ENCODE measurements at regions not wholly inside any gene's neighbourhood (a gene's known extent, or its start where the extent isn't known, plus 50 kb on each side); places are given as distances from the start of the nearest gene placed in this dataset.

- Histone ChIP-seq H4K20me1 (peaks cover 0 to 7% (median 0%) of the 10 kb centered on the region in 11 experiments; a peak in 2 of 22 replicates), H3K4me1 (peaks cover 0 to 7% (median 0%) of the 10 kb centered on the region in 10 experiments; a peak in 6 of 20 replicates), H3K27ac (no peak overlapping the region), H3K9ac (no peak overlapping the region), H3K4me2 (no peak overlapping the region), H3K4me3 (no peak overlapping the region), H3K27me3 (peaks cover 0 to 7% (median 0%) of the 10 kb centered on the region in 11 experiments; a peak in 5 of 22 replicates), H3K9me3 (replicated peaks in 1 of 11) (no peaks in the 10 kb centered on the region), H3K36me3 (no peaks in the 10 kb centered on the region)
- no peak for TF ChIP-seq Cebpa-rat (IDR thresholded peaks at IDR 0.05)
These were observed 978.3 kb downstream of the BRD1 start for GRCh38 chr22:48849219-48849912.

DNA sequence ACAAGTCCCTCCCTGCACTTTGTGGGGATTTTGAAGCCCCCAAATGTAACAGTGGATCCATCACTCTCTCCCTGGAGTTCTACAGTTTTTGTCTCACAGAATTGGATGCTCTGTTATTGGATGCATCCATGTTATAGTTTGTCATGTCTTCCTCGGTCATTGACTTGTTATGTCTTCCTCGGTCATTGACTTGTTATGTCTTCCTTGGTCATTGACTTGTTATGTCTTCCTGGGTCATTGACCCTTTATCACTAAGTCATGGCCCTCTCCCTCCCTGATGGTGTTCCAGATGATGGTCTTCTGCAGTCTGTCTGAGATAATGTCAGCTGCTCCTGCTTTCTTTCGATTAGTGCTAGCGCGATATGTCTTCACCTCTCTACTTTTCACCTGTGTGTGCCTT is 981.5 kb downstream of the BRD1 start:
- no peak for TF ChIP-seq Cebpa-rat (IDR thresholded peaks at IDR 0.05)
- Histone ChIP-seq H3K36me3 (no peaks in the 10 kb centered on the region), H4K20me1 (0 out of 22 replicates have a peak, but pooled peaks cover 0 to 7% (median 0%) of the 10 kb centered on the region in 11 experiments), H3K9ac (no peak overlapping the region), H3K9me3 (replicated peaks in 1 of 11) (no peaks in the 10 kb centered on the region), H3K27ac (no peak overlapping the region), H3K4me3 (no peak overlapping the region), H3K4me1 (peaks cover 0 to 11% (median 6%) of the 10 kb centered on the region in 10 experiments; a peak in 12 of 20 replicates), H3K27me3 (peaks cover 0 to 7% (median 0%) of the 10 kb centered on the region in 11 experiments; a peak in 5 of 22 replicates), H3K4me2 (no peak overlapping the region)

GRCh38 chr22:48845356-48845936 is 982.2 kb downstream of the BRD1 start:
- peaks cover 0 to 3% (median 0%) of the 10 kb centered on the region in 11 experiments; a peak in 5 of 22 replicates for H3K27me3 ChIP-seq

GRCh38 chr22:48844056-48844675 is 983.5 kb downstream of the BRD1 start:
- H3K27ac ChIP-seq: no peak overlapping the region
- H3K4me3 ChIP-seq: no peak overlapping the region
- H4K20me1 ChIP-seq: peaks cover 0 to 7% (median 0%) of the 10 kb centered on the region in 11 experiments; a peak in 1 of 22 replicates
- H3K9me3 ChIP-seq (replicated peaks in 1 of 11): no peaks in the 10 kb centered on the region
- no peak for TF ChIP-seq Cebpa-rat (IDR thresholded peaks at IDR 0.05)
- H3K4me2 ChIP-seq: no peak overlapping the region
- H3K27me3 ChIP-seq: no peaks in the 10 kb centered on the region; a peak in 2 of 22 replicates
- H3K36me3 ChIP-seq: no peaks in the 10 kb centered on the region
- peaks cover 0 to 23% (median 6%) of the 10 kb centered on the region in 10 experiments; a peak in 13 of 20 replicates for H3K4me1 ChIP-seq
- H3K9ac ChIP-seq: no peak overlapping the region

More at GRCh38 chr22:48845356-48845936, 982.2 kb downstream of the BRD1 start:
- H3K4me3 ChIP-seq: no peak overlapping the region
- no peak overlapping the region for H3K4me2 ChIP-seq
- H3K4me1 ChIP-seq: peaks cover 0 to 17% (median 6%) of the 10 kb centered on the region in 10 experiments; a peak in 13 of 20 replicates
- H3K27ac ChIP-seq: no peak overlapping the region
- no peaks in the 10 kb centered on the region for H3K36me3 ChIP-seq
- no peak for TF ChIP-seq Cebpa-rat (IDR thresholded peaks at IDR 0.05)
- no peaks in the 10 kb centered on the region for H3K9me3 ChIP-seq (replicated peaks in 1 of 11)
- H4K20me1 ChIP-seq: 0 out of 22 replicates have a peak, but pooled peaks cover 0 to 7% (median 0%) of the 10 kb centered on the region in 11 experiments
- no peak overlapping the region for H3K9ac ChIP-seq

DNA sequence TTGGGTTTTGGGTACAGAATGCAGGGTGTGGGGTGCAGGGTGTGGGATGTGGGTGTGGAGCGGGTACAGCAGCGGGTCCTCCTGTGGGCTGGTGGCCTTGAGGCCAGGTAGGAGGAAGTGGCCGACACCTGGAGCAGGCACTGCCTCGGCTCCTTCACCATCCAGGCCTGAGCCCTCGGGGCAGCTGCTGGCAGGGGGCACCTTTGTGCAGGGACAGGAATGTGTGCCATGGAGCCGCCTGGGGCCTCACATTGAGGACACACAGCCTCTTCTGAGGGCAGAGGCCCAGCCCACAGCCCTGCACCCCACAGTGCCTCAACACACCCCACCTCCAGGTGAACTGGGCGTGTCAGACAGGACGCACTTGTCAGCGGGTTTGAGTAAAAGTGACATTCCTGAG is 984.0 kb downstream of the BRD1 start:
- Histone ChIP-seq H3K9ac (no peak overlapping the region), H4K20me1 (peaks cover 0 to 7% (median 0%) of the 10 kb centered on the region in 11 experiments; a peak in 2 of 22 replicates), H3K4me1 (peaks cover 0 to 23% (median 6%) of the 10 kb centered on the region in 10 experiments; a peak in 13 of 20 replicates), H3K4me3 (no peak overlapping the region), H3K9me3 (replicated peaks in 1 of 11) (no peaks in the 10 kb centered on the region), H3K27me3 (no peaks in the 10 kb centered on the region; a peak in 2 of 22 replicates), H3K4me2 (no peak overlapping the region), H3K36me3 (no peaks in the 10 kb centered on the region), H3K27ac (no peak overlapping the region)
- TF ChIP-seq Cebpa-rat (IDR thresholded peaks at IDR 0.05): no peak

- H4K20me1 ChIP-seq: peaks cover 0 to 7% (median 0%) of the 10 kb centered on the region in 11 experiments; a peak in 2 of 22 replicates
- no peaks in the 10 kb centered on the region; a peak in 1 of 22 replicates for H3K27me3 ChIP-seq
- H3K9me3 ChIP-seq (replicated peaks in 1 of 11): no peaks in the 10 kb centered on the region
- peak overlapping the region in 5 of 11 experiments; percentile 13 to 26 (median 21); a peak in 3 of 22 replicates for H3K4me2 ChIP-seq
- H3K4me1 ChIP-seq: peaks cover 0 to 23% (median 6%) of the 10 kb centered on the region in 10 experiments; a peak in 13 of 20 replicates
- no peak for TF ChIP-seq Cebpa-rat (IDR thresholded peaks at IDR 0.05)
- H3K36me3 ChIP-seq: no peaks in the 10 kb centered on the region
- no peak overlapping the region for H3K4me3 ChIP-seq
- H3K27ac ChIP-seq: no peak overlapping the region
- H3K9ac ChIP-seq: no peak overlapping the region
These were observed 984.7 kb downstream of the BRD1 start for GRCh38 chr22:48842976-48843375.

DNA sequence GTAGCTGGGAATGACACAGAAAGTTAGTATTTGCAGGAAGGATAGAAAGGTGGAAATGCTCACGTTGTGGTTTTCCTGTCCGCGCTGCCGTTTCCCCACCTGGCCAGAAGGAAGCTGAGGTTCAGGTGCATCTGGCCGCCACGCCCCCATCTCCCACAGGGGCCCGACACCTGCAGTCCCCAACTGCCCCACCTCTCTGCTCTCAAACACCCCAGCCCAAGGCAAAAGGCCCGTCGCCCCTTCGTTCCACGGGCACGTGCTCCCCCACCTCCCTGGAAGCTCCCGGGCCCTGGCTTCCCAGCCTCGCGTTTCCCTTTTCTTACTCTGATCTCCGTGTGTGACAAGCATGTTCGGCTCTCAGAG is 985.1 kb downstream of the BRD1 start:
- H3K27ac ChIP-seq: no peak overlapping the region
- no peaks in the 10 kb centered on the region for H3K36me3 ChIP-seq
- H3K9ac ChIP-seq: no peak overlapping the region
- H3K9me3 ChIP-seq (replicated peaks in 1 of 11): no peaks in the 10 kb centered on the region
- no peak for TF ChIP-seq Cebpa-rat (IDR thresholded peaks at IDR 0.05)
- H3K4me3 ChIP-seq: no peak overlapping the region
- no peaks in the 10 kb centered on the region; a peak in 1 of 22 replicates for H3K27me3 ChIP-seq
- peak overlapping the region in 6 of 11 experiments; percentile 13 to 32 (median 21); a peak in 6 of 22 replicates for H3K4me2 ChIP-seq
- peaks cover 0 to 7% (median 0%) of the 10 kb centered on the region in 11 experiments; a peak in 2 of 22 replicates for H4K20me1 ChIP-seq
- peaks cover 0 to 23% (median 6%) of the 10 kb centered on the region in 10 experiments; a peak in 13 of 20 replicates for H3K4me1 ChIP-seq

DNA sequence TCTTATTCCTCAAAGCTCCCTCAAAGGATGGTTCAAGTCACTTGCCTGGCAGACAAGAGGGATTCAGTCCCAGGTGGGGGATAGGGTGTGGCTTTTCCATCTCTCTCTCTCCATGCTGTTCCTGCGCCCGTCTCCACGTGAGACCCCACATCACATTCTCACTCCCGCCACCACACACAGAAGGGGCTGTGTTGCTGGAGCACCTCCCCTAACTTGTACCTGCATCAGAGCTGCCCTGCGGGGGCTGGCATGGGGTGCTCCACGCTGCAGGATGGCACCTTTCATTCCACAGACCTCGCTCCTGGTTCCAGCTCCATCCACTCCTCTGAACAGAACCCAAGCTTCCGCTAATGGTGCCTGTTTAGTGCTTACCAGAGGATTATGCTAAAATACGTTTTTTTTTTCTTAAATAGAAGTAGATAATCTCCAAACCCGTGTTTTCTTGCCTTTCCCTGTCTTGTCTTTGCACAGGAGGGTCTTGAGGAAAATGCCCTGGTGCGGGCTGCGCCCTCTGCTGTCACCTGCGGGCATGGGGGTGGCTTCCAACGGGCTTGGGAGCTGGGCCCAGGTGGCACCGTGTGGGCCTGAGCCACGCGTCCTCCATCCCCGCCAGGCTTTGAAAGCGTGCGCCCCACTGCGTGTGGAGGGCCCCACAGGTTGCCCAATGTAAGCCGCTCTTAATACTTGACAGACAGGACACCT is 985.6 kb downstream of the BRD1 start:
- Histone ChIP-seq H3K36me3 (no peaks in the 10 kb centered on the region), H3K9me3 (replicated peaks in 1 of 11) (0 out of 22 replicates have a peak, but pooled peaks cover 0 to 2% (median 0%) of the 10 kb centered on the region in 11 experiments), H3K27me3 (no peaks in the 10 kb centered on the region; a peak in 1 of 22 replicates), H4K20me1 (peaks cover 0 to 7% (median 0%) of the 10 kb centered on the region in 11 experiments; a peak in 2 of 22 replicates), H3K9ac (no peak overlapping the region), H3K4me1 (peaks cover 0 to 23% (median 6%) of the 10 kb centered on the region in 10 experiments; a peak in 13 of 20 replicates), H3K27ac (no peak overlapping the region), H3K4me3 (no peak overlapping the region), H3K4me2 (peak overlapping the region in 9 of 11 experiments; percentile 13 to 48 (median 26); a peak in 7 of 22 replicates)
- TF ChIP-seq Cebpa-rat (IDR thresholded peaks at IDR 0.05): no peak
